ENCODE measurements at regions not wholly inside any gene's neighbourhood (a gene's known extent, or its start where the extent isn't known, plus 50 kb on each side); places are given as distances from the start of the nearest gene placed in this dataset.

DNA sequence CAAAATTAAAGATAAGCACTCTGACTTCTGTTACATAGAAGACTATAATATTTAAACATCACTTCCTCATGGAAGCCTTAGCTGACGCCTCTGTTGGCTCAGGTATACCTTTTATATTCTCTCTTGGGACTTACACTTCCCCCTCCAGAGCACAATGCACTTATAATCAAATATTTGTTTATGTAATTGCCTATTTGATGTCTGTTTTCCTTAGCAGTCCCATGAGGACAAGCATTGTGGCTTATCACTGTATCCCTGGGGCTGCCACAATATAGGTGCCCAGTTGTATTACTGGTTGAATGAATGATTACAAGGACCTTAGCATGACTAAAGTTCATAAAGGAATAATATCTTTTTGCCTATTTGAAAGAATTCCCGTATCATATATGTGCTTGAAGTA, 186.7 kb upstream of the VGLL2 start:
- DNase-seq (ENCODE audit: low read depth), result no peak

DNA sequence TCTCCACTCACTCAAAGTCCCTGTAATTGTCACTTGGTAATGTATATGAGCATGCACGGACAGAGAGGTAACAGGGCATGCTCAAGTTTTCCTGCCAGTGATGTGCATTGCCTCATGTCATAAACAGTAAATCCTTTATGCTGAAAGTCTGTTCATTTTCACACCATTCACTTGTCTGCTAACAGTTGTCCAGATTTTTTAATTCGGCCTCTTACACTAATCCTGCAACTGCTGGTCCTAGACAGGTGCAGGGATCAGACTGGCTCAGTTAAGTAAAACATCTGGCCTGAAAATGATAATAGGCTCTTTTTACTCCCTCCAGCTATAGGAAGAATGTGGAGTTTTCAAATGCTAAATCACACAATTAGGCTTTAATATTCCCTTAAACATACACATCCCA, 185.4 kb upstream of the VGLL2 start:
- DNase-seq (ENCODE audit: low read depth), result no peak

DNA sequence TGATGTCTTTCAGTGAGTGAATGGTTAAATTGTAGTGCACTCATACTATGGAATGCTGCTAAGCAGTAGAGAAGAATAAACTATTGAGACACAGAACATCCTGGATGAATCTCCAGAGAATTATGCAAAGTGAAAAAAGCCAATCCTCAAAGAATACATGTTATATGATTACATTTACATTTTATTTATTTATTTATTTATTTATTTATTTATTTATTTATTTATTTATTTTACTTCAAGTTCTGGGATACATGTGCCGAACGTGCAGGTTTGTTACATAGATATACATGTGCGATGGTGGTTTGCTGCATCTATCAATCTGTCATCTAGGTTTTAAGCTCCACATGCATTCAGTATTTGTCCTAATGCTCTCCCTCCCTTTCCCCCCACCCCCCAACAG, 175.8 kb upstream of the VGLL2 start:
- no peak for DNase-seq (ENCODE audit: low read depth)

DNA sequence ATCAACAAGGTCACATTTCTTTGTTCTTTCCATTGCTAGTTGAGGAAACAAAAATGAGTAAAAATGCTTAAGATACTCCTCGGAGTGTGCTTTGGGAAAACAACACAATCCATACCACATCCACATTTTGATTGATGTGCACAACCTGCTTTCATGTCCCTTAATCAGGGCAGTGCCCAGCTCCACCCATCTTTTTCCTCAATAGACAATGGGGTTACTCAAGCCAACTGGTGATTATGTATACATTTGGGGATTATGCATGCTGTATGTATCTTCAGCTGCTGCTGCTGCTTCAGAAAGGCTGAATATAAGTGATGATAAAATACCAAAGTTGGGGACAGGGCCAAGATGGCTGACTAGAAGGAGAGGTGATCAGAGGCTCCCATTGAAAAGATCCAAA, 155.2 kb upstream of the VGLL2 start:
- no peak for DNase-seq (ENCODE audit: low read depth)

DNA sequence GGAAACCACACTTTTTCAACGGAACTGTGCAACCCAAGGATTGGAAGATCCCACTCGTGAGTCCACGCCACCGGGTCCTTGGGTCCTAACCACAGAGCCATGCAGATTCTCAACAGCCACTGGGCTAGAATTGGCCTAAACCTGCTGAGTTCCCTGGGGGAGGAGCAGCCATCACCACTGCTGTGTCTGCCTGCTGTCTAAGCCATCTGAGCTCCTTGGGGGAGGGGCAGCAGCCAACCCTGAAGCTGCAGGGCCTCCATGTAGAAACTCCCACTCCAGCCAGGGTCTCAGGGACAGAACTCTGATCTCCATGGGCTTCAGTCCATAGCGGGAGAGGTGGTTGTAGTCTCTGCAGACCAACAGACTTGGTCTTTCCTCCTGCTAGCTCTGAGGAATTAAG, 154.6 kb upstream of the VGLL2 start:
- no peak for DNase-seq (ENCODE audit: low read depth)

DNA sequence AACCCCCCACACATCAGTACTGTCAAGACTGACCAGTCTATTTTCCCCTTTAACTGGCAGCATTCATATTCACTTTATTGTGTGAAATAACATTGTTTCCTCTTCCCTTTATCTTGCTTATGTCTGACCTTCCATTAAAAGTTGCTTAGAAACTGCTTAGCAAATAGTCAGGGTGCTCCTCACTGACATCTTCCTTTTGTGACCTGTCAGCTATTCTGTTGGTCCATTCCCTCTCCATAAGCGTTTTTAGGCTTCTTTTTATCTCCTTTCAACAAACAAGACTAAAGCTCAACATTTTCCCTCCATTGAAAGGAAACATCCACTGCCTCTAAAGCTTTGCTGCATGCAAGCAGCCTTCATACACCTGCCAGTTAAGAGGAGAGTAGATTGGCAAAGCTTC, 147.7 kb upstream of the VGLL2 start:
- DNase-seq (ENCODE audit: low read depth), result no peak

DNA sequence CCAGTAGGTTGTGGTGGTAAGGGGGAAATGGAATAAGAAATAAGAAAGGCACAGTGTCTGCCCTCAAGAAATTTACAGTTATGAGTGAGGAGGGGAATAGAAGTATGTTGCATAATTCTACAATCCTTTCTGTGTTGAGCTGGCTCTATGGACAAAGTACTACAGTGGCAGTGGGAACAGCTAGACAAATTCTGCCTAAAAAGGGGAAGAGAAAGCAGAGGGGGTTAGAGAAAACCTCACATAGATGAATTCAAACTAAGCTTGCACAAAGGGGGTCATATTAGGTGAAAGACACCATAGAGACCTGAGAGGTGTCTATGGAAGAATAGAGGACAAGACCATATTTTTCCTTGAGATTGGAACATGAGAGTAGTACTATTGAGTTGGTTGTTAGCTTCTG, 146.9 kb upstream of the VGLL2 start:
- no peak for DNase-seq (ENCODE audit: low read depth)

DNA sequence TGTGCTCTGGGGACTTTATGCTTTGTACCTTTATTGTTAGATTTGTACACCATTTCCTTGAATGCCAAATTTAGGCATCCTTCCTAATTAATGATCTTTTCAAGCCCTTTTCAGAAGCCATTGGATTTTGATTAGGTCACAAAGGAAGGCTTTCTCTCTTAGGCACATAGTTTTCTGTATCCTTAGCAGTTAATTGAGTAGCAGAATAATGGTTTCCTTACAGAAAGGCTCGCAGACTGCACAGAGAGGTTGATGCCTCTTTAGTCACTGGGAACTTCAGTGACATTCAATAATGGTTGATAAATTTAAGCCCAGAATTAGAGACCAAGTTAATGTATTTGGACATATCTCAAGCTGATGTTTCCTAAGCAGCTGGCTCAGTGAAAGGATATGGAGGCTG, 139.1 kb upstream of the VGLL2 start:
- DNase-seq (ENCODE audit: low read depth), result no peak

DNA sequence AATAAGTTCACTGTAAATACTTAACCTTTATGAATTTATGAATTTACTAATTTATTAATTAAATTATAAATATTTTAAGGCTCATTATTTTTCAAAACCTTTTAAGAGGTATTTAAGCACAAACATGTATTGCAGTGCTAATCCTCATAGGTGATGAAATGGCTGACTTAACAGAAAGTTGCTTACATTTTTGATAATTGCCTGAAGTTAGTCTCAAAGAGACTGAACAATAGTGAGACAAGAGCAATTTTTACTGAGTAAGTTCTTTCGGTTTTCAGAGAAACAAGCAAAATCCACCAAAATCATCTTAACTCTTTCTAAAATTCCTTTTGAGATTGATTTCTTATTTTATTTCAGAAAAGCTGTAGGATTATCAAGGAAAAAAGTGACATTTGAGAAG, 137.3 kb upstream of the VGLL2 start:
- no peak for DNase-seq (ENCODE audit: low read depth)

DNA sequence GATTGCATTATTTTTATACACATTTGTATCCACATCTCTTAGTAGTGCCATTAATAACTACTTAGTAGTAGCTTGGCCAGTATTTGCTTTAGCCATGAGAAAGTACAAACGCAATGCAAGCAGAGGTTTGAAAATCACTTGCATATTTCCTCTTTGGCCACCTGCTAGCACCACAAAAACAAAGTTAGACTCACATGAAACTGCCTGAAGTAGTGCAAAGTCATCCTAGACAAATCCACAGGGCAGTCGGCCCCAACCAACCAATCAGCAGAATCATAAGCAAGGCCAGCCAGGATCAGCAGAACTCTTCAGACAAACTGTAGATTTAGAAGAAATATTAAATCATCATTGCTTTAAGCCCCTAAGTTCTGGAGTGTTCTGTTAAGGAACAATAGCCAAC, 135.2 kb upstream of the VGLL2 start:
- no peak for DNase-seq (ENCODE audit: low read depth)

DNA sequence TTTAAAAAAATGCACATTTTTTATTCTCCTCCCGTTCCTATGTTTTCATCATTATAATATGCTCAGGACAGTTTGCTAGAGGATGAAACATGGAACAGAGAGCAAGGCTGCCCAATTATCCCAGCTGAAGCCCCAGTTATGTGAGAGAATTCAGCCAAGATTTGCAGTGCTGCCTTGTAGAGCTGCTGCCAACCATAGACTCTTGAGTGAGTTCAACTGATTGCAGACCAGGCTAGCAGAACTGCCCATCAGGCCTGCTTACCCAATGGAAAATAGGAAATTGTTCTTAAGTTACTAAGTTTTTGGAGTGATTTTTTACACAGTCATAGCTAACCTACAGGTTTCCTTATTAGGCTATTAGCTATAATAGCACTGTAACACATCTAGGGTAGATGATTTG, 128.7 kb upstream of the VGLL2 start:
- DNase-seq (ENCODE audit: low read depth), result no peak

DNA sequence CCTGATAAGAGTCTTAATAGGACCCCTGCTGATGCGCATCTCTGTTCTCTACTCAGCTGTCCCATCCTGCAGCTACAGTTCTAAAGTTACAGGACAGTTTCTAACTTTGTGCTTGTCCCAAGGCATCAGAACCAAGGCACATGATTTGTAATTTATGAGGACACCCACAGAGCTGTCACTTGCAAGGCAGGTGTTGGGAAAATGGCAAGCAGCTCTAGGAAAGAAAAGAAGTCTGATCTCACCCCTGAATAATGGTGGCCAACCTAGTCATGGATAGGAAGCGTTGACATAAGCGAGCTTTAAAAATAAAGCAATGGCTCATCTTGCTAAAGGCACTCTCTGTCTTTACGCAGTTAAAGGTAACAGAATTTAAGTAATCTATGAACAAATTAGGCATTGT, 127.6 kb upstream of the VGLL2 start:
- DNase-seq (ENCODE audit: low read depth), result no peak

DNA sequence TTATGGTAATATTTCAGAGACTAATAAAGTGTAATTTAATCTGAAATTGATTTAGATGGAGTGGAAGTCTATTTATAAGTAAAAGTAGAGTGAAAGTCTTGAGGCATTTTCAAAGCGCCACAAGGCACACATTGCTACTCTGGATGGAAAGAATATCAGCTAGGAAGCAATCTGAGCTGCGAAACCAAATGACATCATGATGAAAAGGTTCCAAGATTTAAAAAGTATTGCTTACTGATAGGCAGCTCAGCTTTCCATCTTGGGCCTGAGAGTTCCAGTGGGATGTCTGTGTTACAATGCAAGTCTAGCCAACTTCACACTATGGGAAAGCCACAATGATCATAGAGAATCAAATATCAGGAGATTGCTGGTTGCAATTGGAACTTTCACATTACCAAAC, 126.9 kb upstream of the VGLL2 start:
- no peak for DNase-seq (ENCODE audit: low read depth)

DNA sequence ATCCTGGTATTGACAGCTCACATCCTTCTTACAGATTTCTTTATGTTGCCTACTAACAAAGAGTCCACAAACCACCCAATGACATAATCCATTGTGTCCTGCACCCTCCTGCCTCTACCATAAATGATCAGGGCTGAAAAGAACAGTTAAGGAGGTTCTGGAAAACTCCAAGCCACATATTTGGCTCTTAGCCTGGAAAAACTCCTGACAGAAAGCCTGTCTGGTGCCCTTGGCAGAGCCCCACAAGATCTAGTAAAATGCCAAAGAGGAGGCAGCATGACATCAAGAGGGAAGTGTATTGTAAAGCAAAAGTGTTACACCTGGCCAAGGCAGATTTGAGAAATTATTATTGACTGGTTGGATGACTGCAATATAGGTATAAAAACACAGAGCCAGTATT, 126.4 kb upstream of the VGLL2 start:
- no peak for DNase-seq (ENCODE audit: low read depth)

DNA sequence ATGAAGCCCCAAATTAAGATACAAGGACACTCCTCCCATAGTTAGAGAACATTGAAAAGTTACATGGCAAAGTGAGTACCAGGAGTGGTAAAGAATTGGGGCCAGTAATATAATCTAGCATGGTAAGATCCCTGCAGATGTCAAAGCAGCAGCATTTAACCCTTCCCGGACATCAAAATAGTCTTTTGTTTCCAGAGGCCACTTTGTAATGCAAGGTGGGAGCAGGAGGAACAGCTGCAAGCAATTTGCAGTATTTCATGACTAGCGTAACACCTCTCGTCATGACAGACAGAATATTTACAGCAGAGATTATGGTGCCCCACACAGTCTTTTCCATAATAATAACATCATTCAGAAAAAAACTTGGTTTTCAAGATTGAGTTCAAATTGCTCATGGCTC, 123.2 kb upstream of the VGLL2 start:
- no peak for DNase-seq (ENCODE audit: low read depth)

DNA sequence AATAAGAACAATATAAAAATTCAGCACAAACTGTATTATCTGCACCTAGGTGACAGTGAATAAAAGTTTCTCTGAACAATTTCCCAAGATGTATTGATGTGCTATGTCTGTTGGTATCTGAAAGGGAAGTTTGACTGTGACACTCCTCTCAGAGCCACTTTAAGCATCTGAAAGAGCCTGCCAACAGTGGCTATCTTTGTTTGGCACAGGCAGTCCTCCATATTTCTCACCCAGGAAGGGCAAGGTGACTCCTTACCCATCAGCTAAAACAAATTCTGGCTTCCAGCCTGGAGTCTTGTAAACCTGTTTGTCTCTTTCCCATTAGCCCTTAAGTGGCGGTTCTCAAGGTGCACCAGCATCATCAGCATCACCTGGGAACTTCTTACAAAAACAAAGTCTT, 122.4 kb upstream of the VGLL2 start:
- DNase-seq (ENCODE audit: low read depth), result no peak

DNA sequence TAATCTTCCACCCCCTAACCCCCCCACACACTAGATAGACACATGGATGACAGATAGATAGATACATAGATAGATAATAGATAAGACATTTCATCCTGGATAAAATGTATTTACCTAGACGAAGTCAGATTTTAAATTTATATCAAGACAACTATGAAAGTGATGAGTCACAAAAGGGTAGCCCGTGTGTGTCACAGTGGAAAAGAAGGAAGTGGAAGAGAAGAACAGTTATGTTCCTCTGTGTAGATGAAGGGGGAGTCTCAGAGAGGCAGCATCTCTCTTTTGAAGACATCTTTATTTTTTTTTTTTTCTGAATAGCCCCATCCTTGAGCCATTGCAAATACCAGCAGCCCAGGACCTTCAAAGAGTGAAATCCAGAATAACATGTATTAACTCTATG, 121.7 kb upstream of the VGLL2 start:
- no peak for DNase-seq (ENCODE audit: low read depth)

DNA sequence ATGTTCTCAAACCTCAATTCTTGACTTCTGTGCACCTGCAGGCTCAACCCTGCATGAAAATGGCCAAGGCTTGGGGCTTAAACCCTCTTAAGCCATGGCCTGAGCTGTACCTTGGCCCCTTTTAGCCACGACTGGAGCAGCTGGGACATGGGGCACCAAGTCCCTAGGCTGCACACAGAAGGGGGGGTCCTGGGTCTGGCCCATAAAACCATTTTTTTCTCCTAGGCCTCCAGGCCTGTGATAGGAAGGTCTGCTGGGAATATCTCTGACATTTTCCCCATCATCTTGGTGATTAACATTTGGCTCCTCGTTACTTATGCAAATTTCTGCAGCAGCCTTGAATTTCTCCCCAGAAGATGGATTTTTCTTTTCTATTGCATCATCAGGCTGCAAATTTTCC, 119.4 kb upstream of the VGLL2 start:
- no peak for DNase-seq (ENCODE audit: low read depth)

DNA sequence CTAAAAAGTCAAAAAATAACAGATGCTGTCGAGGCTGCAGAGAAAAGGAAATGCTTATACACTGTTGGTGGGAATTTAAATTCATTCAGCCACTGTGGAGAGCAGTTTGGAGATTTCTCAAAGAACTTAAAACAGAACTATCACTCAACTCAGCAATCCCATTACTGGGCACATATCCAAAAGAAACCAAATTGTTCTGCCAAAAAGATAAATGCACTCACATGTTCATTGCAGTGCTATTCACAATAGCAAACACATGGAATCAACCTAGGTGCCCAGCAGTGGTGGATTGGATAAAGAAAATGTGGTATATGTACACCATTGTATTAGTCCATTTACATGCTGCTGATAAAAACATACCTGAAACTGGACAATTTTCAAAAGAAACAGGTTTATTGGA, 116.0 kb upstream of the VGLL2 start:
- no peak for DNase-seq (ENCODE audit: low read depth)

DNA sequence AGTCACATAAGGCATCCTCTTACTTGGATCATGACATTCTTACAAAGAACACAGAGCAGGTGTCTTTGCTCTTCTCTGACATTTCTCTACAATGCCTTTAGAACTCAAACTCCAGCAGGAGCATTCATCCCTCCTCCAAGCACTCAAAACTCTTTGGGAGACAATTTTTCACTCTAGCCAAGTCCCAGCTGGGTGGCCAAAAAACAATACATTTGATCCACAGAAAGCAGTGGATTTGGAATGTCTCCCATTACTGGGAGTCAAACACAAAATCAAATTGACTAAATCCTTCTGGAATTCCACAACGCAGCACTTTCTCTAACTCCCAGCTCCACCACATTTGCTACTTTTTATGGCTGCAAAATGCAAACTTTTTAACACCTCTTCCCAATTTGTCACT, 108.6 kb upstream of the VGLL2 start:
- no peak for DNase-seq (ENCODE audit: low read depth)

DNA sequence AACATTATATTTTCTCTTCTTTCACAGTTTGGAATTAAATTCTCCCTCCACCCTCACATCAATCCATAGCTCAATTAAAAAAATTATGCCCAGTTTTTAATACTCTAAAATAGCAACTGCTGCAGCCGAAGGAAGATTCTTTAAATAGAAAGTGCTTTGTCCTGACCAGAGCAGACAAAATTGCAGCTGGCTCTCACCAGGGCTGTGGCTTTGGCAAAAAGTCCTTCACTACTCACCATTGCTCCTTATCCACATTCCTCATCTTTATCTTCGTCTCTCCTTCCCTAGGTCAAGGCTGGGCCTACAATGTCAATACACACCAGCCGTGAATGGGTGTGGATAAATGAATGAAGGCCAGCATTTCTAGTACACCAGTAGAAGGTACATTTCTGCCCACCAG, 107.9 kb upstream of the VGLL2 start:
- no peak for DNase-seq (ENCODE audit: low read depth)

DNA sequence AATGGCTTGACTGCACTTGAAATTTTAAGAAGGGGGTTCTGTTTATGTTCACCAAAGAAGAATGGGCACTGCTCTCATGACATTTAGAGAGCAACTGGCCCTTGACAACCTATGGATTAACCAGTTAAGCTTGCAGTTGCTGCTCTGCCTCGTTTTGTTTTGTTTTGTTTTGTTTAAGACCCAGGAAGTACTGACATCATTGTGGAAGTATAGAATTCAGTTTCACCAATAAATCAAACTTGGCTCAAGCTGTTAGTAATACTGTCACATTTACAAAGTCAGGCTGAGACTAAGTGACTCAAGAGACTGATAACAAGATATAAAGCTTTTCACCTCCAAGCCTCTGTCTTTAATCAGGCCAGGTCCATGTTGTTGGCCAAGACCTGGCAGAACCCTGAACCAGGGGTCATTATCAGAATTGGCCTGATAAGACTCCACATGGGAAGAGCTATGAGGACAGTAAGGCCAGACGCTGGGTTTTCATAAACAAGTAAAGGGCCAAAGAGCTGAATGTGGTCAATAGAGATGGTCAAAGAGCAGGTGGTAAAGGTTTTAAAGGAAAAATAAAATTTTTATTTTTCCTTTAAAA, 99.4 kb upstream of the VGLL2 start:
- no peak for DNase-seq (ENCODE audit: low read depth)

DNA sequence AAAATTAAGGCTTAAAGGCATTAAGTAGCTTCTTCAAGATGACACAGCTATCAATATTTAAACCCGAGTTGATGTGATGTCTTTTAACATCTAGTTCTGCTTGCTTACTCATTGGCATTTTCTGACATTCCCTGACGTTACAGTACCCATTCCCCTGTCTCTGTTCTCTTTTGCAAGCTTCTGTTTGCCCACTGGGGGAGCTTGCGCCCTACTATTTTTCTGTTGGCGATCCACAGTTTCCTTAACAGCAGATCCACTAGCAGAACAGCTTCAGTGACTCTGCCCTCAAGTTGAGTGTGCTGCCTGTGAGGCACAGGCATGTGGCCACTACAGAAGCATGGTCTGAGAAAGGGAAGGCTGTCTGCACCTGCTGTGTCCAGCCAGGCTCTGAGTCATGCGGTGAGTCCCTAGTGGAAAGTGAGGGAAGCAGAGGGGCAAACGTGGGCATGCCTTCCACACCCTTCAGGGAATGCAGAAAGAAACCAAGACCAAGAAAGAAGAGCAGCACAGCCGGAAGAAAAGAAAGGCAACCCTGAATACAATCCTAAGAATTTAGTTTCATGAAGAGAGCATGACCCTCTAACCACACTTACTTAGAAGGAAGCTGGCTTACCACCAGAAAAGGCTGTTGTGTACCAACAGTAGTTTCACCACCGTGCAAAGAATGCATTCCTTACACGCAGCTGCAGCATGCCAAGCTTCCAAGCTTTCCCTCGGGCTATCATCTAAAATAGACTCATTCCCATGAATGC, 97.7 kb upstream of the VGLL2 start:
- DNase-seq (ENCODE audit: low read depth), result peak; percentile 1

DNA sequence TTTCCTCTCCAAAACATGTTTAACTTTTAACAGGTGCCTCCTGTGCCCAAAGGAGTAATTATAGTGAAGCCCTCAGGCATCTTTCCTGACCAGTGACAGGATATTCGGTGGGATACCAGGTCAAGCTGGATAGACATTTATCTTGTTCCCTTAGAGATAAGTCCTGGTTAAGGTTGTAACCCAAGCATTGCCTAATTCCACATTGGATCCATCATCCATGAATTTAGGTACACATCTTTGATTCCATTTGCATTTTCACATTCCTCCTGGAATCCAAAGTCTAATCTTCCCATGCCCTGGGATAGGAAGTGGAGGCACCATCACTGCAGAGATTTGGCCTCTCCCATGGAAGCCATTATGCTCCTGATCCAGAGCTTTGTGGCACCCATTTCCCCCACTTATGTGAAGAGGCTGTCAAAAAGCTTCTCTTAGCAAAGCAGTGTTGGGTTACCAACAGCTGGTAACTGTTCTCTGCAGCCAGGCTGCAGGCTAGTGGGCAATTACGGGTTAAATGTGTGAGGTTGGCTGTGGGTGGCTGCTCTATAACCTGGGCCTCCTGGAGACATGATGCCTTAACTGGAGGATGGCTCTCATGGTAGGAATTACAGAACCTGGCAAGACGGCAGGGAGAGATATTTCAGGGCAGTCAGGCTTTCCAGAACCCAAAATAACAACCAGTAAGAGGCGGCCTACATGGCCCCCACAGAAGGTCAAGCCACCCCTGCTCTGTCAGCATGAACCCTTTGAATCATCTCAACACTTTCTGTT, 96.9 kb upstream of the VGLL2 start:
- no peak for DNase-seq (ENCODE audit: low read depth)

Measured in GM04503 (cell line).